HuH-7.5 (cell line): ENCODE measurements at regions not wholly inside any gene's neighbourhood (a gene's known extent, or its start where the extent isn't known, plus 50 kb on each side); places are given as distances from the start of the nearest gene placed in this dataset.
"Not testable (repeated sequence)": the region's sequence is repeated elsewhere in the genome, so short reads cannot be mapped to it uniquely, and the experiment has no call there.

Experiments
- DNase-seq: peaks from one replicate; pipeline ENCODE4 v3.0.0; 2011; ENCODE audit warnings: low spot score

- no peak for DNase-seq
Measured at GRCh38 chr7:113301983-113302382, 183.6 kb upstream of the SMIM30 start.

- DNase-seq, result no peak
Measured at GRCh38 chr7:113301141-113301540, 182.8 kb upstream of the SMIM30 start.

- DNase-seq, result no peak
Measured at GRCh38 chr7:113299748-113300147, 181.4 kb upstream of the SMIM30 start.

- no peak for DNase-seq
Measured at GRCh38 chr7:113298501-113298900, 180.1 kb upstream of the SMIM30 start.

- DNase-seq, result no peak
Measured at GRCh38 chr7:113294750-113295149, 176.4 kb upstream of the SMIM30 start.

GRCh38 chr7:113292105-113292504, 173.8 kb upstream of the SMIM30 start:
- no peak for DNase-seq

GRCh38 chr7:113291058-113291457, 172.7 kb upstream of the SMIM30 start:
- DNase-seq, result no peak

- peak; percentile 18 for DNase-seq
Measured at GRCh38 chr7:113289140-113289740, 170.9 kb upstream of the SMIM30 start.

GRCh38 chr7:113285411-113285810, 167.1 kb upstream of the SMIM30 start:
- DNase-seq, result no peak

- no peak for DNase-seq
Measured at GRCh38 chr7:113283861-113284260, 165.5 kb upstream of the SMIM30 start.

- DNase-seq, result no peak
Measured at GRCh38 chr7:113282875-113283274, 164.5 kb upstream of the SMIM30 start.

- DNase-seq, result no peak
Measured at GRCh38 chr7:113281223-113281622, 162.9 kb upstream of the SMIM30 start.

GRCh38 chr7:113279256-113279655, 160.9 kb upstream of the SMIM30 start:
- no peak for DNase-seq

- DNase-seq, result no peak
Measured at GRCh38 chr7:113270790-113271189, 152.4 kb upstream of the SMIM30 start.

GRCh38 chr7:113269592-113269991, 151.2 kb upstream of the SMIM30 start:
- DNase-seq, result not testable (repeated sequence)

GRCh38 chr7:113268757-113269156, 150.4 kb upstream of the SMIM30 start:
- DNase-seq, result no peak

GRCh38 chr7:113267885-113268284, 149.5 kb upstream of the SMIM30 start:
- DNase-seq, result no peak

GRCh38 chr7:113267271-113267670, 148.9 kb upstream of the SMIM30 start:
- no peak for DNase-seq

GRCh38 chr7:113263749-113264148, 145.4 kb upstream of the SMIM30 start:
- no peak for DNase-seq

- not testable (repeated sequence) for DNase-seq
Measured at GRCh38 chr7:113263215-113263742, 144.9 kb upstream of the SMIM30 start.

- DNase-seq, result no peak
Measured at GRCh38 chr7:113256883-113257531, 138.7 kb upstream of the SMIM30 start.

- DNase-seq, result no peak
Measured at GRCh38 chr7:113247198-113247597, 128.8 kb upstream of the SMIM30 start.

- DNase-seq, result no peak
Measured at GRCh38 chr7:113246738-113247137, 128.4 kb upstream of the SMIM30 start.

GRCh38 chr7:113232885-113233284, 114.5 kb upstream of the SMIM30 start:
- DNase-seq, result no peak
